Fibroblast of lung (primary cell): ENCODE measurements at regions not wholly inside any gene's neighbourhood (a gene's known extent, or its start where the extent isn't known, plus 50 kb on each side); places are given as distances from the start of the nearest gene placed in this dataset.

ENCODE experiments used
- CTCF ChIP-seq, 2 donors: IDR thresholded peaks in 1 of 2; conservative IDR thresholded peaks in 1 of 2; 1 replicate in 1 of 2; 2 replicates in 1 of 2; pipeline ENCODE4 v1.5.1; 2011 to 2012; ENCODE audit warnings: low read length in 2 of 2, control low read depth in 1 of 2, inconsistent platforms in 1 of 2, low read depth in 1 of 2, mild to moderate bottlenecking in 1 of 2
- EZH2 ChIP-seq: IDR thresholded peaks from 2 replicates; pipeline ENCODE4 v1.5.1; 2012; ENCODE audit warnings: low read length, control low read depth, mild to moderate bottlenecking; ENCODE audit errors: missing control alignments

DNA sequence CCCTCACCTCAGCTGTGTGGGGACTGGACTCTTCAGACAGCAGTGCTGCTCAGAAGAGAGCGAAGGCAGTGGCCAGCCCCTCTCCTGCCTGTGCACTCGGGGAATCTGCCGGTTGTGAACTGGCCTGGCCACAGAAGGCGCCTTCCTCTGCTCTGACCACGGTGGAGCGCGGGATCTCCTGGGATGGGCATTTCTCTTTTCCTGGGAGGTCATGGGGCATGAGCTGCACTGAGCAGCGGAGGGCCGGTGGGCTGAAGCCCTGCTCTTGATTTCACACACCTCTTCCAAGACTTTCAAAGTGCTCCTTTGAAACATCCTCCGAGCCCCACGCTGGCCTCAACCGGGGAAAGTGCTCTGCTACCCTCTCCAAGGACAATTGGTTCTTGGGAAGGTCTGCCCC, 125.6 kb upstream of the FAM20C start:
- TF ChIP-seq CTCF (conservative IDR thresholded peaks at IDR 0.05 in 1 of 2, IDR thresholded peaks at IDR 0.05 in 1 of 2; ENCODE audit: low read depth in 1 of 2, low read length in 2 of 2) (no peak), EZH2 (no peak)
